IMR-90 (cell line): ENCODE measurements at regions not wholly inside any gene's neighbourhood (a gene's known extent, or its start where the extent isn't known, plus 50 kb on each side); places are given as distances from the start of the nearest gene placed in this dataset.

Source experiments
- ATAC-seq: fragments of 200-7000 bp; cut with Tn5 transposase; 2 replicates; pipeline ENCODE4 v1.9.1; 2020; ENCODE audit warnings: low read depth, mild to moderate bottlenecking, moderate library complexity
- BruUV-seq: library from RNA; stranded (reverse); fragments of 400-500 nt; replicated peaks from 2 replicates; lab custom pipeline; 2021; lab: Mats Ljungman, UMichigan
- CTCF ChIA-PET: fragments of 300-600 bp; formaldehyde crosslinking; extraction: SDS; loops from one replicate; lab custom pipeline; 2021; ENCODE audit warnings: antibody characterized with exemption; lab: Yijun Ruan, JAX
- POLR2A ChIA-PET: fragments of 300-600 bp; sonication (Branson Sonifier 250); formaldehyde crosslinking; loops from one replicate; lab custom pipeline; 2022; ENCODE audit warnings: antibody characterized with exemption; ENCODE audit not compliant: unreplicated experiment; lab: Charles Lee
- DNase-seq: peaks from one replicate; pipeline ENCODE4 v3.0.0; 2013
- H2AFZ ChIP-seq: replicated peaks from 2 replicates; pipeline ENCODE3; 2013; ENCODE audit warnings: low read length, mild to moderate bottlenecking; ENCODE audit not compliant: poor library complexity
- H2AK5ac ChIP-seq: 2 replicates; pipeline ENCODE4 v1.6.1; 2013; ENCODE audit warnings: low read depth, low read length, inconsistent platforms
- H2AK9ac ChIP-seq: replicated peaks from 2 replicates; pipeline ENCODE3; 2013; ENCODE audit warnings: mild to moderate bottlenecking, low read depth, low read length, moderate library complexity; ENCODE audit not compliant: poor library complexity
- H2BK120ac ChIP-seq: 2 replicates; pipeline ENCODE4 v1.6.1; 2013; ENCODE audit warnings: low read depth, low read length, inconsistent platforms
- H2BK15ac ChIP-seq: 3 replicates; pipeline ENCODE4 v1.6.1; 2013; ENCODE audit warnings: low read depth, low read length, inconsistent platforms
- H2BK20ac ChIP-seq: 2 replicates; pipeline ENCODE4 v1.6.1; 2013; ENCODE audit warnings: low read depth, mild to moderate bottlenecking, inconsistent platforms, low read length, moderate library complexity
- H2BK5ac ChIP-seq: 2 replicates; pipeline ENCODE4 v1.6.1; 2013; ENCODE audit warnings: mild to moderate bottlenecking, low read depth, low read length, inconsistent platforms; ENCODE audit not compliant: poor library complexity, severe bottlenecking
- H3K14ac ChIP-seq: replicated peaks from 2 replicates; pipeline ENCODE4 v1.6.1; 2013; ENCODE audit warnings: low read depth, low read length, inconsistent platforms
- H3K18ac ChIP-seq: 2 replicates; pipeline ENCODE4 v1.6.1; 2013; ENCODE audit warnings: low read depth, low read length, control low read depth
- H3K23ac ChIP-seq: 2 replicates; pipeline ENCODE4 v1.6.1; 2013; ENCODE audit warnings: low read depth, low read length, inconsistent platforms
- H3K27ac ChIP-seq: 2 replicates; pipeline ENCODE4 v1.5.1; 2013; ENCODE audit warnings: mild to moderate bottlenecking, control low read depth, low read length; ENCODE audit not compliant: insufficient read depth
- H3K27me3 ChIP-seq: 2 replicates; pipeline ENCODE4 v1.6.1; 2013; ENCODE audit warnings: low read length; ENCODE audit not compliant: control insufficient read depth, insufficient read depth
- H3K36me3 ChIP-seq: 2 replicates; pipeline ENCODE4 v1.6.1; 2013; ENCODE audit warnings: low read length, mixed read lengths; ENCODE audit not compliant: control insufficient read depth, insufficient read depth
- H3K4ac ChIP-seq: 2 replicates; pipeline ENCODE4 v1.6.1; 2013; ENCODE audit warnings: low read depth, low read length, inconsistent platforms
- H3K4me1 ChIP-seq: 2 replicates; pipeline ENCODE4 v1.6.1; 2013; ENCODE audit warnings: low read length, mixed read lengths; ENCODE audit not compliant: control insufficient read depth, insufficient read depth
- H3K4me2 ChIP-seq: 2 replicates; pipeline ENCODE4 v1.6.1; 2013; ENCODE audit warnings: low read depth, mild to moderate bottlenecking, control low read depth, low read length, moderate library complexity
- H3K4me3 ChIP-seq: 2 replicates; pipeline ENCODE4 v1.5.1; 2013; ENCODE audit warnings: low read depth, mild to moderate bottlenecking, control low read depth, low read length, moderate library complexity; ENCODE audit not compliant: insufficient read depth
- H3K56ac ChIP-seq: 2 replicates; pipeline ENCODE4 v1.6.1; 2013; ENCODE audit warnings: low read length, inconsistent platforms; ENCODE audit not compliant: insufficient read depth; ENCODE audit errors: extremely low read depth
- H3K79me1 ChIP-seq, 2 experiments: 2 replicates each; pipeline ENCODE4 v1.6.1; 2013; ENCODE audit warnings: low read length in 2 of 2, inconsistent platforms in 1 of 2, low read depth in 1 of 2
- H3K9ac ChIP-seq: 2 replicates; pipeline ENCODE4 v1.6.1; 2013; ENCODE audit warnings: low read depth, low read length, control low read depth
- H3K9me1 ChIP-seq: 2 replicates; pipeline ENCODE4 v1.6.1; 2013; ENCODE audit warnings: low read length, inconsistent platforms; ENCODE audit not compliant: insufficient read depth
- H3K9me3 ChIP-seq: 2 replicates; pipeline ENCODE4 v1.6.1; 2013; ENCODE audit warnings: low read length; ENCODE audit not compliant: control insufficient read depth, insufficient read depth
- H4K20me1 ChIP-seq: 2 replicates; pipeline ENCODE4 v1.6.1; 2013; ENCODE audit warnings: low read length, inconsistent platforms; ENCODE audit not compliant: insufficient read depth
- H4K5ac ChIP-seq: 2 replicates; pipeline ENCODE4 v1.6.1; 2013; ENCODE audit warnings: mild to moderate bottlenecking, low read depth, low read length, control low read depth
- H4K8ac ChIP-seq, 2 experiments: 2 replicates each; pipeline ENCODE4 v1.6.1; 2013; ENCODE audit warnings: low read depth in 2 of 2, low read length in 2 of 2, control low read depth in 1 of 2, inconsistent platforms in 1 of 2
- H4K91ac ChIP-seq: 2 replicates; pipeline ENCODE4 v1.6.1; 2013; ENCODE audit warnings: low read depth, low read length, inconsistent platforms; ENCODE audit not compliant: insufficient read depth
- BHLHE40 ChIP-seq: fragments of 150-350 bp; IDR thresholded peaks from 2 replicates; pipeline ENCODE4 v1.6.1; 2016; ENCODE audit warnings: mild to moderate bottlenecking, low read depth, low read length
- CEBPB ChIP-seq: IDR thresholded peaks from 2 replicates; pipeline ENCODE4 v1.6.1; 2012; ENCODE audit warnings: low read depth, low read length, improper control_type of control experiment
- CHD1 ChIP-seq: IDR thresholded peaks from 2 replicates; pipeline ENCODE4 v1.6.1; 2012; ENCODE audit warnings: low read depth, low read length, improper control_type of control experiment
- ELK1 ChIP-seq: fragments of 150-350 bp; IDR thresholded peaks from 2 replicates; pipeline ENCODE4 v1.6.1; 2016; ENCODE audit warnings: low read depth, mild to moderate bottlenecking, low read length, moderate library complexity, borderline replicate concordance
- FOS ChIP-seq: fragments of 150-350 bp; IDR thresholded peaks from 2 replicates; pipeline ENCODE4 v1.6.1; 2016; ENCODE audit warnings: low read depth, low read length
- MAFK ChIP-seq: IDR thresholded peaks from 2 replicates; pipeline ENCODE4 v1.6.1; 2012; ENCODE audit warnings: low read depth, low read length, improper control_type of control experiment
- MAZ ChIP-seq: IDR thresholded peaks from 2 replicates; pipeline ENCODE4 v1.6.1; 2012; ENCODE audit warnings: low read depth, mild to moderate bottlenecking, low read length, improper control_type of control experiment, moderate library complexity, borderline replicate concordance
- MXI1 ChIP-seq: IDR thresholded peaks from 2 replicates; pipeline ENCODE4 v1.6.1; 2012; ENCODE audit warnings: low read depth, mild to moderate bottlenecking, low read length, moderate library complexity, borderline replicate concordance
- NFE2L2 ChIP-seq: fragments of 150-350 bp; IDR thresholded peaks from 2 replicates; pipeline ENCODE4 v1.6.1; 2016; ENCODE audit warnings: low read depth, mild to moderate bottlenecking, low read length
- POLR2A ChIP-seq: IDR thresholded peaks from 2 replicates; pipeline ENCODE4 v1.6.1; 2012; ENCODE audit warnings: mild to moderate bottlenecking, low read depth, low read length
- RAD21 ChIP-seq: IDR thresholded peaks from 2 replicates; pipeline ENCODE4 v1.6.1; 2012; ENCODE audit warnings: low read length, improper control_type of control experiment
- RCOR1 ChIP-seq: IDR thresholded peaks from 2 replicates; pipeline ENCODE4 v1.6.1; 2012; ENCODE audit warnings: mild to moderate bottlenecking, low read length, improper control_type of control experiment; ENCODE audit not compliant: insufficient replicate concordance
- RFX5 ChIP-seq: IDR thresholded peaks from 2 replicates; pipeline ENCODE4 v1.8.0; 2012; ENCODE audit warnings: low read depth, mild to moderate bottlenecking, low read length, moderate library complexity
- SMC3 ChIP-seq: fragments of 150-350 bp; IDR thresholded peaks from 2 replicates; pipeline ENCODE4 v1.6.1; 2016; ENCODE audit warnings: low read depth, mild to moderate bottlenecking, antibody characterized with exemption, low read length, moderate library complexity
- WGBS, 2 experiments: methylation state at CpG; one replicate each; pipeline versions ENCODE4 v1.1.5 to v1.1.7; 2013; ENCODE audit warnings: missing lambda C conversion rate in 2 of 2; ENCODE audit not compliant: insufficient read length in 1 of 2; ENCODE audit errors: extremely low coverage in 2 of 2; 5-methylcytosine and 5-hydroxymethylcytosine counted together
- dilution Hi-C: fragments of 300-500 bp; cut with HindIII; formaldehyde crosslinking; loops from one replicate; pipeline ENCODE4 v1.14.3; 2018; ENCODE audit warnings: low sequenced_read_pairs; ENCODE audit not compliant: unreplicated experiment
- in situ Hi-C: fragments of 300-500 bp; cut with MboI; formaldehyde crosslinking; loops from 3 replicates; pipeline ENCODE4 v1.14.3; 2019; ENCODE audit warnings: low sequenced_read_pairs, inconsistent platforms, mixed read lengths
- intact Hi-C: fragments of 100-400 bp; cut with micrococcal nuclease; formaldehyde crosslinking; loops from 2 replicates; pipeline ENCODE4 v1.10.0; 2022
- TF ChIP-seq, protein P1 (sequence below): conservative IDR thresholded peaks from 2 replicates; pipeline ENCODE4 v1.5.1; 2012; ENCODE audit warnings: mild to moderate bottlenecking, low read depth, low read length, improper control_type of control experiment

GRCh38 chr2:60352491-60353405 is 200.7 kb downstream of the BCL11A start:
- WGBS, 2 experiments, result 80% methylated on average over 2 of the region's 20 CpGs; no CpG with 5 or more reads in 1 of the 2 experiments
- no peaks in the 10 kb centered on the region for H3K27me3 ChIP-seq
- no peak overlapping the region for H2AK5ac ChIP-seq
- H3K9me3 ChIP-seq, result no peaks in the 10 kb centered on the region
- intact Hi-C loops (no loop called here), dilution Hi-C loops (no loop called here), in situ Hi-C loops (no loop called here)
- H3K18ac ChIP-seq, result no peak overlapping the region
- ATAC-seq (no peak), DNase-seq (no peak)
- no peak overlapping the region for H3K27ac ChIP-seq
- no peak overlapping the region for H3K4ac ChIP-seq
- no peak overlapping the region for H3K4me2 ChIP-seq
- no peak overlapping the region for H2AFZ ChIP-seq
- H2BK120ac ChIP-seq, result no peak overlapping the region
- H3K23ac ChIP-seq, result no peak overlapping the region
- ChIA-PET CTCF (no interaction called here), POLR2A (no interaction called here)
- H3K14ac ChIP-seq, result no peak overlapping the region
- no peak overlapping the region for H2BK15ac ChIP-seq
- no peak overlapping the region for H2AK9ac ChIP-seq
- no peak overlapping the region for H3K56ac ChIP-seq
- H3K36me3 ChIP-seq, result no peaks in the 10 kb centered on the region
- H4K20me1 ChIP-seq, result no peaks in the 10 kb centered on the region
- H3K4me1 ChIP-seq, result no peaks in the 10 kb centered on the region
- H2BK5ac ChIP-seq, result no peak overlapping the region
- H3K79me1 ChIP-seq, result no peaks in the 10 kb centered on the region
- H4K91ac ChIP-seq, result no peak overlapping the region
- BruUV-seq, result no TSS peak
- H4K5ac ChIP-seq, result no peak overlapping the region
- no peak overlapping the region for H3K4me3 ChIP-seq
- H4K8ac ChIP-seq, result no peak overlapping the region
- no peaks in the 10 kb centered on the region for H3K9me1 ChIP-seq
- no peak overlapping the region for H3K9ac ChIP-seq
- no peak overlapping the region for H2BK20ac ChIP-seq
- TF ChIP-seq POLR2A (no peak), NFE2L2 (no peak), ELK1 (no peak), BHLHE40 (no peak), SMC3 (no peak), RFX5 (no peak), MAFK (no peak), MAZ (no peak), RAD21 (no peak), FOS (no peak), MXI1 (no peak), CEBPB (no peak), RCOR1 (no peak), CHD1 (no peak)
- TF ChIP-seq, protein P1, sequence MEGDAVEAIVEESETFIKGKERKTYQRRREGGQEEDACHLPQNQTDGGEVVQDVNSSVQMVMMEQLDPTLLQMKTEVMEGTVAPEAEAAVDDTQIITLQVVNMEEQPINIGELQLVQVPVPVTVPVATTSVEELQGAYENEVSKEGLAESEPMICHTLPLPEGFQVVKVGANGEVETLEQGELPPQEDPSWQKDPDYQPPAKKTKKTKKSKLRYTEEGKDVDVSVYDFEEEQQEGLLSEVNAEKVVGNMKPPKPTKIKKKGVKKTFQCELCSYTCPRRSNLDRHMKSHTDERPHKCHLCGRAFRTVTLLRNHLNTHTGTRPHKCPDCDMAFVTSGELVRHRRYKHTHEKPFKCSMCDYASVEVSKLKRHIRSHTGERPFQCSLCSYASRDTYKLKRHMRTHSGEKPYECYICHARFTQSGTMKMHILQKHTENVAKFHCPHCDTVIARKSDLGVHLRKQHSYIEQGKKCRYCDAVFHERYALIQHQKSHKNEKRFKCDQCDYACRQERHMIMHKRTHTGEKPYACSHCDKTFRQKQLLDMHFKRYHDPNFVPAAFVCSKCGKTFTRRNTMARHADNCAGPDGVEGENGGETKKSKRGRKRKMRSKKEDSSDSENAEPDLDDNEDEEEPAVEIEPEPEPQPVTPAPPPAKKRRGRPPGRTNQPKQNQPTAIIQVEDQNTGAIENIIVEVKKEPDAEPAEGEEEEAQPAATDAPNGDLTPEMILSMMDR, result no peak
